OCI-LY1 (cell line): ENCODE measurements at regions not wholly inside any gene's neighbourhood (a gene's known extent, or its start where the extent isn't known, plus 50 kb on each side); places are given as distances from the start of the nearest gene placed in this dataset.

Source experiments
- H2AFZ ChIP-seq: fragments of 200-600 bp; sonication (generic), shearing (Covaris generic); 2 replicates; pipeline ENCODE4 v1.6.0; 2014; ENCODE audit warnings: antibody characterized with exemption, mild to moderate bottlenecking, low read length
- H3F3A ChIP-seq: fragments of 200-600 bp; sonication (generic), shearing (Covaris generic); 2 replicates; pipeline ENCODE4 v1.6.0; 2014; ENCODE audit warnings: mild to moderate bottlenecking, antibody characterized with exemption, low read length, moderate library complexity; ENCODE audit not compliant: insufficient read depth
- H3K27ac ChIP-seq: fragments of 200-600 bp; sonication (generic); 2 replicates; pipeline ENCODE4 v1.5.1; 2014; ENCODE audit warnings: low read length, mixed run types, mild to moderate bottlenecking, low read depth; ENCODE audit not compliant: poor library complexity, severe bottlenecking
- H3K27me3 ChIP-seq: fragments of 200-600 bp; sonication (generic); 2 replicates; pipeline ENCODE4 v1.6.0; 2014; ENCODE audit warnings: antibody characterized with exemption, mild to moderate bottlenecking, low read length, moderate library complexity; ENCODE audit not compliant: insufficient read depth
- H3K36me3 ChIP-seq: fragments of 200-600 bp; sonication (generic); 2 replicates; pipeline ENCODE4 v1.6.1; 2014; ENCODE audit warnings: mild to moderate bottlenecking, antibody characterized with exemption, low read length, moderate library complexity, mixed read lengths; ENCODE audit not compliant: insufficient read depth
- H3K4me1 ChIP-seq: fragments of 200-600 bp; sonication (generic); 2 replicates; pipeline ENCODE4 v1.5.1; 2014; ENCODE audit warnings: mild to moderate bottlenecking, low read length, moderate library complexity; ENCODE audit not compliant: insufficient read depth, severe bottlenecking
- H3K4me2 ChIP-seq: fragments of 200-600 bp; sonication (generic), shearing (Covaris generic); 2 replicates; pipeline ENCODE4 v1.6.1; 2014; ENCODE audit warnings: low read length
- H3K4me3 ChIP-seq: fragments of 200-600 bp; sonication (generic); 2 replicates; pipeline ENCODE4 v1.5.1; 2014; ENCODE audit warnings: low read length, low read depth, mild to moderate bottlenecking, mixed read lengths; ENCODE audit not compliant: poor library complexity, severe bottlenecking
- H3K79me2 ChIP-seq: fragments of 200-600 bp; shearing (Covaris generic); 2 replicates; pipeline ENCODE4 v1.6.1; 2016; ENCODE audit warnings: mixed run types, low read length, mixed read lengths; ENCODE audit not compliant: insufficient read depth
- H3K9ac ChIP-seq: fragments of 200-600 bp; sonication (generic), shearing (Covaris generic); 2 replicates; pipeline ENCODE4 v1.6.1; 2014; ENCODE audit warnings: mild to moderate bottlenecking, low read length, mixed read lengths
- H3K9me2 ChIP-seq: fragments of 200-600 bp; sonication (generic), shearing (Covaris generic); 2 replicates; pipeline ENCODE4 v1.6.1; 2014; ENCODE audit warnings: low read depth, mild to moderate bottlenecking, low read length, mixed read lengths
- H3K9me3 ChIP-seq: fragments of 200-600 bp; shearing (Covaris generic); 2 replicates; pipeline ENCODE4 v1.6.1; 2014; ENCODE audit warnings: low read length, mixed read lengths
- H4K20me1 ChIP-seq: fragments of 200-600 bp; sonication (generic), shearing (Covaris generic); 2 replicates; pipeline ENCODE4 v1.6.0; 2016; ENCODE audit warnings: mild to moderate bottlenecking, low read length; ENCODE audit not compliant: insufficient read depth
- EZH2 ChIP-seq: fragments of 200-600 bp; sonication (generic), shearing (Covaris generic); IDR thresholded peaks from 2 replicates; pipeline ENCODE4 v1.8.0; 2017; ENCODE audit warnings: borderline replicate concordance, mixed run types, mild to moderate bottlenecking, antibody characterized with exemption, low read length, moderate library complexity, mixed read lengths
- TF ChIP-seq, protein P1 (sequence below): fragments of 200-600 bp; sonication (generic), shearing (Covaris generic); IDR thresholded peaks from 2 replicates; pipeline ENCODE4 v1.5.1; 2017; ENCODE audit warnings: mild to moderate bottlenecking, antibody characterized with exemption, low read length, moderate library complexity, mixed read lengths

GRCh38 chr11:91927448-91927847, 297.2 kb upstream of the FAT3 start:
- TF ChIP-seq, protein P1, sequence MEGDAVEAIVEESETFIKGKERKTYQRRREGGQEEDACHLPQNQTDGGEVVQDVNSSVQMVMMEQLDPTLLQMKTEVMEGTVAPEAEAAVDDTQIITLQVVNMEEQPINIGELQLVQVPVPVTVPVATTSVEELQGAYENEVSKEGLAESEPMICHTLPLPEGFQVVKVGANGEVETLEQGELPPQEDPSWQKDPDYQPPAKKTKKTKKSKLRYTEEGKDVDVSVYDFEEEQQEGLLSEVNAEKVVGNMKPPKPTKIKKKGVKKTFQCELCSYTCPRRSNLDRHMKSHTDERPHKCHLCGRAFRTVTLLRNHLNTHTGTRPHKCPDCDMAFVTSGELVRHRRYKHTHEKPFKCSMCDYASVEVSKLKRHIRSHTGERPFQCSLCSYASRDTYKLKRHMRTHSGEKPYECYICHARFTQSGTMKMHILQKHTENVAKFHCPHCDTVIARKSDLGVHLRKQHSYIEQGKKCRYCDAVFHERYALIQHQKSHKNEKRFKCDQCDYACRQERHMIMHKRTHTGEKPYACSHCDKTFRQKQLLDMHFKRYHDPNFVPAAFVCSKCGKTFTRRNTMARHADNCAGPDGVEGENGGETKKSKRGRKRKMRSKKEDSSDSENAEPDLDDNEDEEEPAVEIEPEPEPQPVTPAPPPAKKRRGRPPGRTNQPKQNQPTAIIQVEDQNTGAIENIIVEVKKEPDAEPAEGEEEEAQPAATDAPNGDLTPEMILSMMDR: no peak
- no peak for TF ChIP-seq EZH2
- no peak overlapping the region for H3K4me2 ChIP-seq
- no peak overlapping the region for H3K27ac ChIP-seq
- no peaks in the 10 kb centered on the region for H3K9me3 ChIP-seq
- no peak overlapping the region for H3K4me3 ChIP-seq
- no peaks in the 10 kb centered on the region for H4K20me1 ChIP-seq
- H3K27me3 ChIP-seq: no peaks in the 10 kb centered on the region
- no peaks in the 10 kb centered on the region for H3K9me2 ChIP-seq
- H3F3A ChIP-seq: no peaks in the 10 kb centered on the region
- no peak overlapping the region for H3K9ac ChIP-seq
- no peaks in the 10 kb centered on the region for H3K4me1 ChIP-seq
- H2AFZ ChIP-seq: no peak overlapping the region
- H3K79me2 ChIP-seq: no peaks in the 10 kb centered on the region
- no peaks in the 10 kb centered on the region for H3K36me3 ChIP-seq

- Histone ChIP-seq H4K20me1 (no peaks in the 10 kb centered on the region), H2AFZ (no peak overlapping the region)
- TF ChIP-seq, protein P1: no peak
- TF ChIP-seq EZH2: no peak
Observed at GRCh38 chr11:91926965-91927364, 297.7 kb upstream of the FAT3 start.

GRCh38 chr11:91922846-91923245, 301.8 kb upstream of the FAT3 start:
- H3K4me2 ChIP-seq: no peak overlapping the region
- H2AFZ ChIP-seq: no peak overlapping the region
- H3K27me3 ChIP-seq: no peaks in the 10 kb centered on the region
- H3K79me2 ChIP-seq: no peaks in the 10 kb centered on the region
- H4K20me1 ChIP-seq: no peaks in the 10 kb centered on the region
- no peak overlapping the region for H3K4me3 ChIP-seq
- H3K9ac ChIP-seq: no peak overlapping the region
- no peak overlapping the region for H3K27ac ChIP-seq
- no peaks in the 10 kb centered on the region for H3K4me1 ChIP-seq
- no peaks in the 10 kb centered on the region for H3K9me3 ChIP-seq
- no peaks in the 10 kb centered on the region for H3F3A ChIP-seq
- H3K36me3 ChIP-seq: no peaks in the 10 kb centered on the region
- TF ChIP-seq, protein P1: no peak
- no peak for TF ChIP-seq EZH2
- no peaks in the 10 kb centered on the region for H3K9me2 ChIP-seq

More at GRCh38 chr11:91926965-91927364, 297.7 kb upstream of the FAT3 start:
- Histone ChIP-seq H3K79me2 (no peaks in the 10 kb centered on the region), H3K4me1 (no peaks in the 10 kb centered on the region), H3F3A (no peaks in the 10 kb centered on the region), H3K36me3 (no peaks in the 10 kb centered on the region), H3K4me3 (no peak overlapping the region), H3K9ac (no peak overlapping the region), H3K27ac (no peak overlapping the region), H3K9me3 (no peaks in the 10 kb centered on the region), H3K4me2 (no peak overlapping the region), H3K27me3 (no peaks in the 10 kb centered on the region), H3K9me2 (no peaks in the 10 kb centered on the region)
